ENCODE measurements at regions not wholly inside any gene's neighbourhood (a gene's known extent, or its start where the extent isn't known, plus 50 kb on each side); places are given as distances from the start of the nearest gene placed in this dataset.

DNA sequence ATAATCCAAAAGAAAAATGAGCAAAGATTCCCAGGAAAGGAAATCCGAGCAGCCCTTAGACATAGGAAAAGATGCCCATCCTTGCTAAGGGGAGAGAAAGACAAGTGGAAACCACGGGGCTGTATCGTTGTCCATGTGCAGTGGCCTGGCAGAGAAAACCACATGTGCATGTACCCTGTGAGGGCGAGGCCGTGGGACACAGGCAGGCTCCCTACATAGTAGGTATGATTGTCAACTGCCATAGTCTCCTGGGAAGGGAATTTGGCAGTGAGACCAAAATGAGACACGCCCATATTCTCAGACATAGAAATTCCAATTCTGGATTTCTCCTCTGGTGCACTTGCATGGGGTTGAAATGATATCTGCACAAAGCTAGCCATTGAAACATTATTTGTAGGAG, 169.7 kb upstream of the SALL4 start:
- Histone ChIP-seq H3K4me3 (ENCODE audit: control insufficient read depth in 2 of 3, extremely low read depth in 1 of 3, insufficient read depth in 2 of 3, low read depth in 1 of 3, low read length in 3 of 3) (no peak overlapping the region), H3K9ac (ENCODE audit: control insufficient read depth, extremely low read depth, insufficient read depth, low read length) (no peak overlapping the region), H3K9me1 (ENCODE audit: control insufficient read depth, extremely low read depth, insufficient read depth, low read length) (no peaks in the 10 kb centered on the region), H2AFZ (ENCODE audit: control insufficient read depth, low read length) (no peak overlapping the region), H3K27me3 (ENCODE audit: control insufficient read depth, extremely low read depth, insufficient read depth, low read length) (no peaks in the 10 kb centered on the region), H3K4me1 (ENCODE audit: control insufficient read depth, extremely low read depth, insufficient read depth, low read length) (no peaks in the 10 kb centered on the region), H4K20me1 (ENCODE audit: control insufficient read depth, extremely low read depth, insufficient read depth, low read length) (no peaks in the 10 kb centered on the region), H3K27ac (ENCODE audit: control insufficient read depth, insufficient read depth, low read length) (no peak overlapping the region), H3K36me3 (ENCODE audit: control insufficient read depth in 2 of 2, extremely low read depth in 1 of 2, insufficient read depth in 2 of 2, low read length in 2 of 2) (no peaks in the 10 kb centered on the region), H3K9me3 (ENCODE audit: control insufficient read depth, low read depth, low read length) (no peaks in the 10 kb centered on the region), H3K4me2 (ENCODE audit: control insufficient read depth, extremely low read depth, insufficient read depth, low read depth, low read length) (no peak overlapping the region), H3K79me2 (ENCODE audit: control insufficient read depth, insufficient read depth, low read length) (no peaks in the 10 kb centered on the region)
- TF ChIP-seq CTCF (optimal IDR thresholded peaks at IDR 0.05 in 1 of 3, IDR thresholded peaks at IDR 0.05 in 1 of 3, conservative IDR thresholded peaks at IDR 0.05 in 1 of 3; ENCODE audit: extremely low read depth in 1 of 3, insufficient read depth in 2 of 3, low read length in 3 of 3): no peak
- no peak for TF ChIP-seq EZH2 (IDR thresholded peaks at IDR 0.05; ENCODE audit: low read length)
- FAIRE-seq: no peak
- dilution Hi-C loops (cut with MboI; ENCODE audit: extremely low pct_ligation_motif_present, low sequenced_read_pairs): no loop called here
- no peak for DNase-seq (ENCODE audit: low read depth, low spot score)

GRCh38 chr20:51970858-51971257, 168.5 kb upstream of the SALL4 start:
- Histone ChIP-seq H2AFZ (ENCODE audit: control insufficient read depth, low read length) (no peak overlapping the region), H3K36me3 (ENCODE audit: control insufficient read depth in 2 of 2, extremely low read depth in 1 of 2, insufficient read depth in 2 of 2, low read length in 2 of 2) (no peaks in the 10 kb centered on the region), H3K9ac (ENCODE audit: control insufficient read depth, extremely low read depth, insufficient read depth, low read length) (no peak overlapping the region), H3K27me3 (ENCODE audit: control insufficient read depth, extremely low read depth, insufficient read depth, low read length) (no peaks in the 10 kb centered on the region), H4K20me1 (ENCODE audit: control insufficient read depth, extremely low read depth, insufficient read depth, low read length) (no peaks in the 10 kb centered on the region), H3K9me3 (ENCODE audit: control insufficient read depth, low read depth, low read length) (no peaks in the 10 kb centered on the region), H3K27ac (ENCODE audit: control insufficient read depth, insufficient read depth, low read length) (no peak overlapping the region), H3K9me1 (ENCODE audit: control insufficient read depth, extremely low read depth, insufficient read depth, low read length) (no peaks in the 10 kb centered on the region), H3K79me2 (ENCODE audit: control insufficient read depth, insufficient read depth, low read length) (no peaks in the 10 kb centered on the region), H3K4me2 (ENCODE audit: control insufficient read depth, extremely low read depth, insufficient read depth, low read depth, low read length) (no peak overlapping the region), H3K4me3 (ENCODE audit: control insufficient read depth in 2 of 3, extremely low read depth in 1 of 3, insufficient read depth in 2 of 3, low read depth in 1 of 3, low read length in 3 of 3) (no peak overlapping the region), H3K4me1 (ENCODE audit: control insufficient read depth, extremely low read depth, insufficient read depth, low read length) (no peaks in the 10 kb centered on the region)
- no peak for FAIRE-seq
- no peak for DNase-seq (ENCODE audit: low read depth, low spot score)
- TF ChIP-seq EZH2 (IDR thresholded peaks at IDR 0.05; ENCODE audit: low read length): no peak
- no peak for TF ChIP-seq CTCF (optimal IDR thresholded peaks at IDR 0.05 in 1 of 3, IDR thresholded peaks at IDR 0.05 in 1 of 3, conservative IDR thresholded peaks at IDR 0.05 in 1 of 3; ENCODE audit: extremely low read depth in 1 of 3, insufficient read depth in 2 of 3, low read length in 3 of 3)
- dilution Hi-C loops (cut with MboI; ENCODE audit: extremely low pct_ligation_motif_present, low sequenced_read_pairs): no loop called here
